Gastrocnemius medialis (tissue), 4 donors: ENCODE measurements at regions not wholly inside any gene's neighbourhood (a gene's known extent, or its start where the extent isn't known, plus 50 kb on each side); places are given as distances from the start of the nearest gene placed in this dataset.

ENCODE experiments used
- ATAC-seq, 2 donors: fragments of 150-250 bp; one replicate each; pipeline ENCODE4 v1.9.1; 2016
- DNase-seq, 2 donors: peaks; one replicate each; pipeline ENCODE4 v3.0.0-alpha.2; 2019
- H3K27ac ChIP-seq, 4 donors: fragments of 200-600 bp; sonication (generic); 1 replicate in 1 of 4; 2 replicates in 3 of 4; pipeline ENCODE4 v1.5.1; 2016 to 2018; ENCODE audit warnings: mild to moderate bottlenecking in 2 of 4, moderate library complexity in 1 of 4
- H3K27me3 ChIP-seq, 3 donors: fragments of 200-600 bp; sonication (generic) in 2 of 3; 1 replicate in 1 of 3; 2 replicates in 2 of 3; pipeline versions ENCODE4 v1.5.1 to v1.6.0; 2016 to 2019; ENCODE audit warnings: mild to moderate bottlenecking in 1 of 3, moderate library complexity in 1 of 3
- H3K36me3 ChIP-seq, 2 donors: fragments of 200-600 bp; sonication (generic) in 1 of 2; one replicate each; pipeline ENCODE4 v1.5.1; 2017 to 2018
- H3K4me1 ChIP-seq, 2 donors: fragments of 200-600 bp; sonication (generic) in 1 of 2; one replicate each; pipeline ENCODE4 v1.5.1; 2016 to 2017; ENCODE audit warnings: mild to moderate bottlenecking in 2 of 2
- H3K4me3 ChIP-seq, 4 donors: fragments of 200-600 bp; sonication (generic) in 3 of 4; 1 replicate in 1 of 4; 2 replicates in 3 of 4; pipeline ENCODE4 v1.5.1; 2016 to 2019; ENCODE audit warnings: mild to moderate bottlenecking in 2 of 4
- H3K9me3 ChIP-seq, 3 donors: fragments of 200-600 bp; sonication (generic) in 2 of 3; 1 replicate in 1 of 3; 2 replicates in 2 of 3; pipeline ENCODE4 v1.5.1; 2016 to 2019
- CTCF ChIP-seq, 5 experiments: fragments of 450-650 bp in 3 of 5; fragments of 200-600 bp in 2 of 5; sonication (generic) in 2 of 5; IDR thresholded peaks in 4 of 5; conservative IDR thresholded peaks in 1 of 5; 1 replicate in 4 of 5; 2 replicates in 1 of 5; pipeline ENCODE4 v1.5.1; 2016 to 2019; ENCODE audit warnings: antibody characterized with exemption in 5 of 5, mild to moderate bottlenecking in 3 of 5, moderate library complexity in 3 of 5
- POLR2A ChIP-seq, 2 donors: fragments of 450-650 bp; IDR thresholded peaks; one replicate each; pipeline ENCODE4 v1.6.1; 2017; ENCODE audit warnings: antibody characterized with exemption in 2 of 2, mild to moderate bottlenecking in 2 of 2, moderate library complexity in 2 of 2
- in situ Hi-C, 4 donors: fragments of 200-750 bp; cut with MboI; loops; one replicate each; pipeline versions ENCODE4 v1.15.0 to v1.8.0; 2017; ENCODE audit warnings: low sequenced_read_pairs in 4 of 4
- intact Hi-C: fragments of 100-400 bp; cut with DNase I; formaldehyde crosslinking; loops from one replicate; pipeline ENCODE4 v1.15.1; 2023; ENCODE audit warnings: low total_unique reads

GRCh38 chr4:66328803-66329574 is 658.7 kb upstream of the EPHA5 start:
- Histone ChIP-seq H3K36me3 (no peaks in the 10 kb centered on the region), H3K27me3 (no peaks in the 10 kb centered on the region), H3K4me1 (no peaks in the 10 kb centered on the region), H3K4me3 (no peak overlapping the region), H3K27ac (no peak overlapping the region), H3K9me3 (no peaks in the 10 kb centered on the region)
- no peak for DNase-seq
- TF ChIP-seq POLR2A (IDR thresholded peaks at IDR 0.05) (no peak), CTCF (IDR thresholded peaks at IDR 0.05 in 4 of 5, conservative IDR thresholded peaks at IDR 0.05 in 1 of 5) (no peak)
- in situ Hi-C loops (no loop called here), intact Hi-C loops (no loop called here)
- ATAC-seq: no peak

- no peak for TF ChIP-seq POLR2A (IDR thresholded peaks at IDR 0.05)
- no peak for TF ChIP-seq CTCF (IDR thresholded peaks at IDR 0.05 in 4 of 5, conservative IDR thresholded peaks at IDR 0.05 in 1 of 5)
- intact Hi-C loops: no loop called here
These were observed 637.6 kb upstream of the EPHA5 start for GRCh38 chr4:66307641-66308438.

DNA sequence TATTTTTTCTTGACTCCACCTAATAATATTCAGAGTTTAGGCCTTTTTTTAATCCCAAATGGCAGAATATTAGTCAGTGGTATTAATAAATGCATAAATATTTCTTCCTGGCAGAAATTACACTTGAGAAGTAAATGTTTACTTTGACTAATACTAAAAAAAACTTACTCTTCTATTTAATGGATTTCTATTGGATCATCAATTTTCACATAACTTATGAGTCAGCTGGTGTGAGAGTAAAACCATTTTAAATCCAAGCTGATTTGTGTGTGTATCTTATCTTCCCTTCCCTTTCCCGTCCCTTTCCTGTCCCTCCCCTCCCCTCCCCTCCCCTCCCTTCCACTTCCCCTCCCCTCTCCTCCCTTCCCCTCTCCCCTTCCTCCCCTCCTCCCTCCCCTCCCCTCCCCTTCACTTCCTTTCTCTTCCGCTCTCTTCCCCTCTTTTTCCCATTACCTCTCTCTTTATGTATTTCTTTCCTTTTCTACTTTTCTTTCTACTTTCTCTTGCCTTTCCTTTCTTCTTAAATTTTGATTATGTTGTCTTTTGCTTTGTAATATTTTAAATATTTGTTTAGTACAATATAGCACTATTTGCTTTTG is 630.1 kb upstream of the EPHA5 start:
- intact Hi-C loops (no loop called here), in situ Hi-C loops (no loop called here)
- no peak for TF ChIP-seq CTCF (IDR thresholded peaks at IDR 0.05 in 4 of 5, conservative IDR thresholded peaks at IDR 0.05 in 1 of 5)
- no peak for TF ChIP-seq POLR2A (IDR thresholded peaks at IDR 0.05)

More at GRCh38 chr4:66307641-66308438, 637.6 kb upstream of the EPHA5 start:
- in situ Hi-C loops: no loop called here
- H3K4me3 ChIP-seq: no peak overlapping the region
- no peak overlapping the region for H3K27ac ChIP-seq
- DNase-seq (no peak), ATAC-seq (no peak)
- no peaks in the 10 kb centered on the region for H3K27me3 ChIP-seq
- no peaks in the 10 kb centered on the region for H3K9me3 ChIP-seq
- no peaks in the 10 kb centered on the region for H3K36me3 ChIP-seq
- no peaks in the 10 kb centered on the region for H3K4me1 ChIP-seq

GRCh38 chr4:66298569-66298968 is 628.3 kb upstream of the EPHA5 start:
- H3K4me3 ChIP-seq: no peak overlapping the region
- no peak for TF ChIP-seq POLR2A (IDR thresholded peaks at IDR 0.05)
- no peaks in the 10 kb centered on the region for H3K27me3 ChIP-seq
- no peak overlapping the region for H3K27ac ChIP-seq
- in situ Hi-C loops: no loop called here
- no peaks in the 10 kb centered on the region for H3K4me1 ChIP-seq
- intact Hi-C loops: no loop called here
- no peaks in the 10 kb centered on the region for H3K9me3 ChIP-seq
- no peak for ATAC-seq
- H3K36me3 ChIP-seq: no peaks in the 10 kb centered on the region
- DNase-seq: no peak

More for the DNA sequence above, 630.1 kb upstream of the EPHA5 start:
- Histone ChIP-seq H3K4me3 (no peak overlapping the region), H3K36me3 (no peaks in the 10 kb centered on the region), H3K4me1 (no peaks in the 10 kb centered on the region), H3K9me3 (no peaks in the 10 kb centered on the region), H3K27me3 (no peaks in the 10 kb centered on the region), H3K27ac (no peak overlapping the region)
- no peak for ATAC-seq
- DNase-seq: no peak

- in situ Hi-C loops: no loop called here
- intact Hi-C loops: no loop called here
- H3K27me3 ChIP-seq: no peaks in the 10 kb centered on the region
These were observed 627.4 kb upstream of the EPHA5 start for GRCh38 chr4:66297703-66298102.

More at GRCh38 chr4:66297703-66298102, 627.4 kb upstream of the EPHA5 start:
- Histone ChIP-seq H3K4me1 (no peaks in the 10 kb centered on the region), H3K36me3 (no peaks in the 10 kb centered on the region), H3K9me3 (no peaks in the 10 kb centered on the region), H3K4me3 (no peak overlapping the region), H3K27ac (no peak overlapping the region)
- ATAC-seq (no peak), DNase-seq (no peak)
- TF ChIP-seq CTCF (IDR thresholded peaks at IDR 0.05 in 4 of 5, conservative IDR thresholded peaks at IDR 0.05 in 1 of 5): no peak
- TF ChIP-seq POLR2A (IDR thresholded peaks at IDR 0.05): no peak
